Testis (tissue), 2 donors: ENCODE measurements at regions not wholly inside any gene's neighbourhood (a gene's known extent, or its start where the extent isn't known, plus 50 kb on each side); places are given as distances from the start of the nearest gene placed in this dataset.

Experiments
- POLR2A ChIP-seq: fragments of 450-650 bp; IDR thresholded peaks from one replicate; pipeline ENCODE4 v1.6.1; 2017; ENCODE audit warnings: antibody characterized with exemption, mild to moderate bottlenecking, moderate library complexity
- TF ChIP-seq, protein P1 (sequence below), 3 experiments: fragments of 450-650 bp in 2 of 3; fragments of 200-600 bp in 1 of 3; sonication (generic) in 1 of 3; IDR thresholded peaks; one replicate each; pipeline ENCODE4 v1.5.1; 2016 to 2019; ENCODE audit warnings: antibody characterized with exemption in 3 of 3, mild to moderate bottlenecking in 2 of 3, moderate library complexity in 1 of 3

- TF ChIP-seq, protein P1, sequence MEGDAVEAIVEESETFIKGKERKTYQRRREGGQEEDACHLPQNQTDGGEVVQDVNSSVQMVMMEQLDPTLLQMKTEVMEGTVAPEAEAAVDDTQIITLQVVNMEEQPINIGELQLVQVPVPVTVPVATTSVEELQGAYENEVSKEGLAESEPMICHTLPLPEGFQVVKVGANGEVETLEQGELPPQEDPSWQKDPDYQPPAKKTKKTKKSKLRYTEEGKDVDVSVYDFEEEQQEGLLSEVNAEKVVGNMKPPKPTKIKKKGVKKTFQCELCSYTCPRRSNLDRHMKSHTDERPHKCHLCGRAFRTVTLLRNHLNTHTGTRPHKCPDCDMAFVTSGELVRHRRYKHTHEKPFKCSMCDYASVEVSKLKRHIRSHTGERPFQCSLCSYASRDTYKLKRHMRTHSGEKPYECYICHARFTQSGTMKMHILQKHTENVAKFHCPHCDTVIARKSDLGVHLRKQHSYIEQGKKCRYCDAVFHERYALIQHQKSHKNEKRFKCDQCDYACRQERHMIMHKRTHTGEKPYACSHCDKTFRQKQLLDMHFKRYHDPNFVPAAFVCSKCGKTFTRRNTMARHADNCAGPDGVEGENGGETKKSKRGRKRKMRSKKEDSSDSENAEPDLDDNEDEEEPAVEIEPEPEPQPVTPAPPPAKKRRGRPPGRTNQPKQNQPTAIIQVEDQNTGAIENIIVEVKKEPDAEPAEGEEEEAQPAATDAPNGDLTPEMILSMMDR (IDR thresholded peaks at IDR 0.05): no peak
- no peak for TF ChIP-seq POLR2A
Observed at GRCh38 chr5:174798551-174798951, 74.2 kb downstream of the MSX2 start.
